GM18870 (cell line): ENCODE measurements at regions not wholly inside any gene's neighbourhood (a gene's known extent, or its start where the extent isn't known, plus 50 kb on each side); places are given as distances from the start of the nearest gene placed in this dataset.

ENCODE experiments used
- ATAC-seq: cut with Tn5 transposase; IDR thresholded peaks from one replicate; pipeline ENCODE4 v1.9.1; 2021; ENCODE audit warnings: moderate library complexity; ENCODE audit not compliant: unreplicated experiment

GRCh38 chr2:128368437-128369107, 49.9 kb upstream of the HS6ST1 start:
- ATAC-seq, result no peak

- ATAC-seq, result no peak
Measured at GRCh38 chr2:128369108-128369555, 50.5 kb upstream of the HS6ST1 start.

DNA sequence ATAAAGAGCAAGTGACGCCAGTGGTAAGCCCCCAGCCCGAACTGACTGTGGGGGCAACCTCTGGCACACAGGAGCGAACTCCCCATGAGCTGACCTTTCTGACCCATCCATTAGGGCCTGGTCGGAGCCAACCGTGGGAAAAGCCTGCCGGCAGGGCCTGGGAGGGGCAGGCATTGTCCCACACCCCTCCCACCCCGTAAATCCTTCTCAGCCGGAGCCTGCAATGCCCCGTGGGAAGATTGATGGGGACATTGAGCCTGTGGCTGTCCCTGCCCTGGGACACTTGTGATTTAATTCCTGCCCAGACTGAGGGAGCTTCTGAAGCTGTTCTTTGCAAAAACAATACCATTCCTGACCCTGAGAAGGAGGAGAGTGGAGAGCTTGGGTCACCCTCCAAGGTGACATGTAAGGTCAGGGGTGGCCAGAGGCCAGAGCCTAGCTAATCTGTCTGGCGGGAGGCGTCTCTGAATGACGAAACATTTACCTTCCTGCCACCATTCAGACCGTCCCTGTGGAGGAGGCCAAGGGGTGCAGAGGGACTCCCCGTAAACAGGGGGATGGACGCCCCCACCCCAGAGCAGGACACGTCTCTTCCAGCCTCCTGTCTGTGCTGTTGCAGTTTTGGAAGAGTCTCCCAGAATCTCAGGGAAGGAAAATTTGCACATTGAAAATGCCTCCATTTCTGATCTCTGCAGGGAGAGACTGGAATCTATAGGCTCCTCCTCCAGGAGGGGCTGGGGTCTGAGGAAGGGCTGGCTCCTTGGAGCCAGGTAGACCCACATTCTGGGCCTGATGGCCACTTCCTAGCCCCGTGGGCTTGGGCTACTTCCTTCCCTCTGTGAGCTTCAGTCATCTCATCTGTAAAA, 51.2 kb upstream of the HS6ST1 start:
- ATAC-seq, result no peak

GRCh38 chr2:128370468-128371247, 52.0 kb upstream of the HS6ST1 start:
- ATAC-seq, result no peak

DNA sequence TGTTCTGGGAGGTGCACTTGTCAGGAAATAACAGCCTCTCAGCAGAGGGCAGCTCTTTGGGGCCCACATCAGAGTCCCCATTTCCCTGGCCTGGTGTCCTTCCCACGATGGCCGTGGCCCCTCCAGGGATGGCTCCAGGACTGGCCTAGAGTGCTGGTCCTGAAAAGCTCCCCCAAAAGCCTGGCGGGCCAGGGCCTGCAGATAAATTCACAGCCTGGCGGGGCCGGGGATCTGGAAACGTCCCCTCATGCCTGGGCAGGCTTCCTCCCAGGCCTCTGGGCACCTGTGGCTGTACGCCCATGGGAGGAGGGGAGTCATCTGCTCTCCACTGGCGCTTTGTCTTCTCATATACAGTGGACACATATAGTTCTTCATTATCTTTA, 52.6 kb upstream of the HS6ST1 start:
- no peak for ATAC-seq

DNA sequence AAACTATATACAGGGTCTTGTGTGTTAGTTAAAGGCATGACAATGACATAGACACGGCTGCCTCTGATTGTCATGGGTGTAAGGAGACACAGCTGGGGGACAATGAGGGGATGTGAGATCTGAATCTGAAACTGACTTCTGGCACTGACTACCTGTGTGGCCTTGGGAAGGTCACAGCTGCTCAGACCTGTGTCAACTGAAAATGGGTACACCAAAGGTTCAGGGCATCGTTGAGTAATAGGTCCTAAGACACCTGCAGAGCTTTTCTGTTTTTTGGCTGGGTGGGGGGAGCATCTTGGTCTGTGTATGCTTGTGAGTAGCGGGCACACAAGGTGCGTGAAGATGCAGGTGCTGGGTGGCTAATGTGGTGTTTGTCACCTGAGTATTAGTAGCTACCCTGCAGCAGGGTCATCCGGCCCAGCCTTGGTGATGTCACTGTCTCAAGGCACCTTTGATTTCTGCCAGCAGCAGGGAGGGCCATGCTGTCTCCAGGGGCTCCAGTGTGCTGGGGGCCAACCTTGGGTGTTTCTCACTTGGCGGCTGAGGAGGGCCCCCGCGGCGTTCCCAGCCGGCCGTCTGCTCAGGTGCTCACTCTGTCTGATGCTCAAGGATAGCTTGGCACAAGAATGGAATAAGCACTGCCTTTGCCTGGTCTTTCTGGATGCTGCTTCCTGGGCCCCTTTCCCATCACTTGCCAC, 53.1 kb upstream of the HS6ST1 start:
- no peak for ATAC-seq

GRCh38 chr2:128372621-128373341, 54.1 kb upstream of the HS6ST1 start:
- no peak for ATAC-seq

DNA sequence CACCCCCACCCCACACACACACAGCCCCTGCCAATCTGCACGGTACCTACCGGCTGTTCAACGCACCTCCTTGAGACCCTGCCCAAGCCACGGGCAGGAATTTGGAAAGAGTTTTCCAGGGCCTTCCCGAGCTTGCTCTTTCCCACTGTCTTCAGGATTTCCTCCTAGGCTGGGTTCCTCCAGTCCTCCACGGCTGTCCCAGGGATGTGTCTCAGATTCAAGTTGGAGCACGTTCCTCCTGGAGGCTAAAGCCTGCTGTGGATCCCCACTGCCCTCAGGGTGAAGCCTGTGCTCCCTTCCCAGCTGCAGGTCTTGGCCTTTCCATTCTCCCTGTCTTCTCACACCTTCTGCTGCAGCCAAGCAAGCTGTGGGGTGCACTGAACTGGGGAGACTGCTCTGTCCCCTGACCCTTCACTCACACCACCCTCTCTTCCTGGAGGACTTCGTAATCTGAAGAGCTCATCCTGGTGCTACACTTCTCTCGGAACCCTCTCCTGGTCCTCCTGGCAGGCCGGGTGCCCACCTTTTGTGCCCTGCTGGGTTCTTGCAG, 54.9 kb upstream of the HS6ST1 start:
- no peak for ATAC-seq

DNA sequence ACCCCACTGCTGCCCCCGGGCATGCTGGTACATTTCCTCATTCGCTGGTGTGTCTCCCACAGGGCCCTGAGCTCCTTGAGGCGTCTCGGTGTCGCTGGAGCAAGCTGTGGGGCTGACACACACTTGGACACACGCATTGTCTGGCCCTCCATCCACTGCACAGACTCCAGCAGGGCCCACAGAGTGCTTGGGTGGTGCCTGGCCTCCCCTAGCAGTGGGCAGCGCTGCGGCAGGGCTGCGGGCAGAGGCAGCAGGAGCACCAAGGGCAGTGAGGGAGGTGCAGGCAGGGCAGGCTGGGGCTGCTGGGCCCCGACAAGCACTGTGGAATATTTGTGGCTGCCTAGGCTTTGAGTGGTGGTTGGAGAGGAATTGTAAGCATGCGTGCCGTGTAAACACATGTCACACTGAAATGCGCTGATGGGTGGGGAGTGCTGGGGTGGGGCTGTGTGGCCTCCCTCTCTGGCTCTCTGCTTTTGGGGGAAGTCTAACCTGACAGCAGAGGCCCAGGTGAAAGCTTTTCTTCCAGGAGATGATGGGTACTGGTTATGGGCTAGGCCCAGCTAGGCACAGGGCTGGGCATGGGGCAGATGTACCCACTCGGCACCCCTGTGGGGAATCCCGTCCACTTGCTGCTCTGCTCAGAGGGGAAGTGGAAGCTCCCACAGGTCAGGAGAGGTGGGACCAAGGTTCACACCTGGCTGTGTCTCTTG, 55.5 kb upstream of the HS6ST1 start:
- no peak for ATAC-seq

- no peak for ATAC-seq
Measured at GRCh38 chr2:128374711-128375413, 56.2 kb upstream of the HS6ST1 start.

GRCh38 chr2:128375454-128375853, 56.8 kb upstream of the HS6ST1 start:
- ATAC-seq, result no peak

DNA sequence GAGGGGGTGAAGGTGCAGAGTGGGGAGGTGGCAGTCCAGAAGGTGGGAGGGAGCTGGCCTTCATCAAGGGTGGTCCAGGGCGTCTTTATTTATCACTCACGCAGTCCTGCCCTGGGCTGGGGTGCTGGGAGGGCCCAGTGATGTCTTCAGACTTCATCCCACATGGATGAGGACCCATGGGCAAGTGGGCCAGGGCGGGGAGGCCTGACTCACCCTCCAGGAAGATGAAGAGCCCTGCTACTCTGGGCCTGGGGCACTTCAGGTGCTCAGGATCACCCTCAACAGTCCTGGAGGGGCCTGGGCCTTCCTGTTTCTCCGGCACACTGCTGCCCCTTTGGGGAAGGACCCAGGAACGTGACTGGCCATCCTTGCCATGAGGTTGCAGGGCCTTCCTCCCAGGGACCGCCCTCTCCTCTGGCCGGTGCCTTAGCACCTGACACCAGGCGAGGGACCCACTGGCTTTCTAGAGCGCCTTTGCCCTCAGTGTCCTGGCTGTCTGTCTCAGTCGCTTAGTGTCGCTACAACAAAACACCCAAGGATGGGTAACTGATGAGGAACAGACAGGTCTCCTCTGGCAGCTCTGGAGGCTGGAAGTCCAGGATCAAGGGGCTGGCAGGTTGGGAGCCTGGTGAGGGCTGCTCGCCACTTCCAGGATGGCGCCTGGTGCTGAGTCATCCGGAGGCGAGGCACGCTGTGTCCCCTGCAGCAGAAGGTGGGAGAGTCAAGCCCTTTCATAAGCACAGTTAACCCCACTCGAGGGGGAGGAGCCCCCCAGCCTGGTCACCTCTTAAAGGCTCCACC, 57.8 kb upstream of the HS6ST1 start:
- ATAC-seq, result no peak

GRCh38 chr2:128377071-128377910, 58.6 kb upstream of the HS6ST1 start:
- no peak for ATAC-seq

DNA sequence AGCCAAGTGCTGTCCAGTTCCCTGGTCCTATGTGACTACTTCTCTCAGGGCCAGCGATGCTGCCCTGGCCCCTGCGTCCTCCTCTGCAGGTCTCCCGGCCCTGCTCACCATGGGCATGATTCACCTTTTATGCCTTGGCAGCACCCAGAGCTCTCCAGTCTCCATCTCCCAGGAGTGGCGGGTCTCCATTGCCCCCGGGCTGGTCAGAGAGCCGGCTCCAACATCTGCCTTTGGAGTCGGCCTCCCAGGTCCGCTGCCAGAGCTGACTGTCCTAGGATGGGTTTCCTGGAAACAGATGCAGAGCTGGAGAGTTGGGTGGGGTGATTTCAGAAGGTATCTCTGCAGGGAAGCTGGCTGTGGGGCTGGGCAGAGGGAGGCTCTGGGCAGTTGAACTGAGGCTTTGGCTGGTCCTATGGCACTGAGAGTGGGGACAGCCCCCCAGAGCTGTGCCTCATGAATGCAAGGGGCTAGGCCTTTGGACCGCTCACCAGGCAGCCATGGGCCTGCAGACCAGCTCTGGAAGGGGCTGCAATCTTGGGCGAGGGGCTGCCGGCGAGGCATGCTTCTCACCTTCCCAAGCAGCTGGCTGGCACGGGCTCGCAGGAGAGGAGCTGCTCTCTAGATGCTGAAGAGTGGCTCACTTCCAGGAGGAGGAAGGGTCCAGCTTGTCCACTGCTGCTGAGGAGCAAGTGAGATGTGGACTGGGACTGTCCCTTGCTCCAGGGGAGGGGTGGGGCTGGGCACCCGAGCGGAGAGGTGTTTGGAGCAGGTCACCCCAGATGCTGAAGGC, 59.8 kb upstream of the HS6ST1 start:
- no peak for ATAC-seq

- ATAC-seq, result no peak
Measured at GRCh38 chr2:128379021-128380015, 60.6 kb upstream of the HS6ST1 start.
